Heart left ventricle (tissue), 13 donors: ENCODE measurements at regions not wholly inside any gene's neighbourhood (a gene's known extent, or its start where the extent isn't known, plus 50 kb on each side); places are given as distances from the start of the nearest gene placed in this dataset.

Experiments used
- CTCF ChIP-seq, 12 donors: fragments of 200-600 bp; sonication (generic) in 4 of 12; IDR thresholded peaks; one replicate each; pipeline versions ENCODE4 v1.5.0 to v1.8.0; 2018 to 2022; ENCODE audit warnings: antibody characterized with exemption in 12 of 12, mild to moderate bottlenecking in 5 of 12
- POLR2A ChIP-seq, 2 donors: fragments of 450-650 bp; IDR thresholded peaks; one replicate each; pipeline ENCODE4 v1.6.1; 2017; ENCODE audit warnings: antibody characterized with exemption in 2 of 2, mild to moderate bottlenecking in 2 of 2, moderate library complexity in 2 of 2
- donor health status: ischemic (EF 13 %, LVEDD 7.1; RV severe dilation, severe dysfunction).
- donor health status: DM: no; HTN: yes; CAD: no.
- donor health status: DM: no; HTN: no; CAD: no.
- donor health status: ischemic (EF 25% LVEDD 6.9; RV normal size, moderate dysfunction).
- donor health status: ischemic (EF 25% LVEDD 5.7; RV mildly dilated, moderate dysfunction).
- donor health status: ischemic (EF 35%, LVEDD 5.7; RV mildly dilated, moderate dysfunction).
- donor health status: nonischemic (EF 11% LVEDD 7.7; RV severe dilation, severe dysfunction).
- donor health status: DM: yes; HTN: yes; CAD: no.
- donor health status: PGD.
- donor health status: ischemic (EF 29% LVEDD 5.4; RV normal size, mild dysfunction).
- donor health status: nonischemic (EF 23%, LVEDD 6.1; RV moderate dilation, normal function).

GRCh38 chr5:99386406-99387077 lies 457.7 kb upstream of the CHD1 start:
- TF ChIP-seq POLR2A (IDR thresholded peaks at IDR 0.05): no peak
- TF ChIP-seq CTCF (IDR thresholded peaks at IDR 0.05): no peak
